ENCODE measurements at regions not wholly inside any gene's neighbourhood (a gene's known extent, or its start where the extent isn't known, plus 50 kb on each side); places are given as distances from the start of the nearest gene placed in this dataset.

GRCh38 chr10:76695069-76695468, 942.5 kb downstream of the KCNMA1 start:
- no peak for TF ChIP-seq CTCF (conservative IDR thresholded peaks at IDR 0.05; ENCODE audit: low read depth, low read length)
- no peak for DNase-seq (ENCODE audit: low read depth)
- no peak overlapping the region for H3K4me3 ChIP-seq (ENCODE audit: low read depth, low read length)

GRCh38 chr10:76686201-76686600, 951.4 kb downstream of the KCNMA1 start:
- TF ChIP-seq CTCF (conservative IDR thresholded peaks at IDR 0.05; ENCODE audit: low read depth, low read length): no peak
- no peak overlapping the region for H3K4me3 ChIP-seq (ENCODE audit: low read depth, low read length)

GRCh38 chr10:76684968-76685367, 952.6 kb downstream of the KCNMA1 start:
- DNase-seq (ENCODE audit: low read depth): no peak
- TF ChIP-seq CTCF (conservative IDR thresholded peaks at IDR 0.05; ENCODE audit: low read depth, low read length): no peak
- H3K4me3 ChIP-seq (ENCODE audit: low read depth, low read length): no peak overlapping the region

More at GRCh38 chr10:76686201-76686600, 951.4 kb downstream of the KCNMA1 start:
- no peak for DNase-seq (ENCODE audit: low read depth)

GRCh38 chr10:76681153-76681552, 956.5 kb downstream of the KCNMA1 start:
- TF ChIP-seq CTCF (conservative IDR thresholded peaks at IDR 0.05; ENCODE audit: low read depth, low read length): no peak
- no peak for DNase-seq (ENCODE audit: low read depth)

GRCh38 chr10:76679030-76679429, 958.6 kb downstream of the KCNMA1 start:
- TF ChIP-seq CTCF (conservative IDR thresholded peaks at IDR 0.05; ENCODE audit: low read depth, low read length): no peak
- DNase-seq (ENCODE audit: low read depth): no peak
- H3K4me3 ChIP-seq (ENCODE audit: low read depth, low read length): no peak overlapping the region

More at GRCh38 chr10:76681153-76681552, 956.5 kb downstream of the KCNMA1 start:
- H3K4me3 ChIP-seq (ENCODE audit: low read depth, low read length): no peak overlapping the region

- H3K4me3 ChIP-seq (ENCODE audit: low read depth, low read length): no peak overlapping the region
- DNase-seq (ENCODE audit: low read depth): peak; percentile 23
- TF ChIP-seq CTCF (conservative IDR thresholded peaks at IDR 0.05; ENCODE audit: low read depth, low read length): peak; percentile 11
Observed at GRCh38 chr10:76675951-76676587, 961.5 kb downstream of the KCNMA1 start.

- no peak for TF ChIP-seq CTCF (conservative IDR thresholded peaks at IDR 0.05; ENCODE audit: low read depth, low read length)
- H3K4me3 ChIP-seq (ENCODE audit: low read depth, low read length): no peak overlapping the region
- no peak for DNase-seq (ENCODE audit: low read depth)
Observed at GRCh38 chr10:76675561-76675950, 962.1 kb downstream of the KCNMA1 start.
